ENCODE measurements at regions not wholly inside any gene's neighbourhood (a gene's known extent, or its start where the extent isn't known, plus 50 kb on each side); places are given as distances from the start of the nearest gene placed in this dataset.
"Not testable (repeated sequence)": the region's sequence is repeated elsewhere in the genome, so short reads cannot be mapped to it uniquely, and the experiment has no call there.

DNA sequence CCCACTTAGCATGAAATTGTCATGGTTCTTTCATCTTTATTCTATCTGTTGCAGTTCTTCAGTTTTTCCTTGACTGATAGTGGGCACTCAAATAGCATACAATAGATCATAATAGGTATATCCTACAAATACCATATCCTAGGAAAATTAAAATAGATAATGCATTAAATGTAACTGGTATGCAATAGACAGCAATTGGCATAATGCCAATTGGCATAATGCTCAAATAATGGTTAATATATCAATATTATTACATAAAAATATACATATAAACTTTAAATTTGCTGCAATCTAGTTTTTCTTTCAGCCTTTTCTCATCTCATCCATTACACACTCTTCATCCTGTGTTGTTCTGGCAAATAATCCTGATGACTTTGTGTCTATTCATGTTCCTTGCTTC lies 814.6 kb upstream of the TMPRSS15 start:
- DNase-seq, result no peak
- TF ChIP-seq CTCF (IDR thresholded peaks at IDR 0.05) (no peak), POLR2A (IDR thresholded peaks at IDR 0.05) (no peak)
- no peaks in the 10 kb centered on the region for H3K9me3 ChIP-seq
- H3K36me3 ChIP-seq (ENCODE audit: low read depth, missing control alignments), result no peaks in the 10 kb centered on the region
- H3K27me3 ChIP-seq, result no peaks in the 10 kb centered on the region
- no peaks in the 10 kb centered on the region for H3K4me1 ChIP-seq
- no peak overlapping the region for H3K4me3 ChIP-seq
- intact Hi-C loops (cut with DNase I; ENCODE audit: low total_unique reads), result no loop called here
- H3K27ac ChIP-seq, result no peak overlapping the region

DNA sequence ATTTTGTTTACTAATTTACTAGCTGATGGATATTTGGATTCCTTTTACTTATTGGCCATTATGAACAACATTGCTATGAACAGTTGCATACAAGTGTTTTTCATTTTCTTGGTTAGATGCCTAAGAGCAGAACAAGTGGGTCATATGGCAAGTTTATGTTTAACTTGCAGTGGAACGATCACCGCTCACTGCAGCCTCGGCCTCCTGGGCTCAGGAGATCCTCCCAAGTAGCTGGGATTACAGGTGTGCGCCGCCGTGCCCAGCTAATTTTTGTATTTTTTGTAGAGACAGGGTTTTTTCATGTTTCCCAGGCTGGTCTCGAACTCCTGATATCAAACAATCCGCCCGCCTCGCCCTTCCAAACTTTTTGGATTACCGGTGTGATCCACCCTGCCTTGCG lies 820.5 kb upstream of the TMPRSS15 start:
- H3K4me1 ChIP-seq, result no peaks in the 10 kb centered on the region
- no peaks in the 10 kb centered on the region for H3K27me3 ChIP-seq
- H3K9me3 ChIP-seq, result no peaks in the 10 kb centered on the region
- no peak overlapping the region for H3K27ac ChIP-seq
- no peak for DNase-seq
- TF ChIP-seq CTCF (IDR thresholded peaks at IDR 0.05), result no peak
- no peak for TF ChIP-seq POLR2A (IDR thresholded peaks at IDR 0.05)
- WGBS, 2 donors, result 89 to 90% methylated on average over 12 of the region's 12 CpGs
- intact Hi-C loops (cut with DNase I; ENCODE audit: low total_unique reads), result no loop called here
- no peaks in the 10 kb centered on the region for H3K36me3 ChIP-seq (ENCODE audit: low read depth, missing control alignments)
- H3K4me3 ChIP-seq, result no peak overlapping the region

DNA sequence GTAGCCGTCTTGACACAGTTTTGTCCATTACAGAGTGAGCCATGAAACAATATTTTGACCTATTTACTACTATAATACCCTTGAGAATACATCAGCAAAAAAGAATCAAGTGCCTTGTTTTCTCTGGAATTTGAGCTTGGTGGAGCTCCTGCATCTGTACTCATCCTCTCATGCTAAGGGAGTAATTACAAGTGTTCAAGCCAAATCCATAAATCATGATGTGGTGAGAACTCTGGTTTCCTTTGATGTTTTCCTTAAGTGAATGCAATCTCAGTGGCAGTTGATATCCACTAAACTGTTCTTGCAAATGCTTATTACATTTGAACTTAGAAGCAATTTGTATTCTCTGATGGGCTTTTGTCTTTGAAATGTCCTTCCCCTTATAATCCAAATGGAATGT lies 824.6 kb upstream of the TMPRSS15 start:
- no peak overlapping the region for H3K27ac ChIP-seq
- no peak for DNase-seq
- no peak overlapping the region for H3K4me3 ChIP-seq
- H3K36me3 ChIP-seq (ENCODE audit: low read depth, missing control alignments), result no peaks in the 10 kb centered on the region
- no peaks in the 10 kb centered on the region for H3K9me3 ChIP-seq
- no peaks in the 10 kb centered on the region for H3K4me1 ChIP-seq
- H3K27me3 ChIP-seq, result no peaks in the 10 kb centered on the region
- intact Hi-C loops (cut with DNase I; ENCODE audit: low total_unique reads), result no loop called here
- TF ChIP-seq POLR2A (IDR thresholded peaks at IDR 0.05) (no peak), CTCF (IDR thresholded peaks at IDR 0.05) (no peak)
- WGBS, 2 donors, result 38 to 39% methylated on average over 1 of the region's 1 CpG

- not testable (repeated sequence) for H3K36me3 ChIP-seq (ENCODE audit: low read depth, missing control alignments)
Observed at GRCh38 chr21:19233841-19234240, 830.3 kb upstream of the TMPRSS15 start.

DNA sequence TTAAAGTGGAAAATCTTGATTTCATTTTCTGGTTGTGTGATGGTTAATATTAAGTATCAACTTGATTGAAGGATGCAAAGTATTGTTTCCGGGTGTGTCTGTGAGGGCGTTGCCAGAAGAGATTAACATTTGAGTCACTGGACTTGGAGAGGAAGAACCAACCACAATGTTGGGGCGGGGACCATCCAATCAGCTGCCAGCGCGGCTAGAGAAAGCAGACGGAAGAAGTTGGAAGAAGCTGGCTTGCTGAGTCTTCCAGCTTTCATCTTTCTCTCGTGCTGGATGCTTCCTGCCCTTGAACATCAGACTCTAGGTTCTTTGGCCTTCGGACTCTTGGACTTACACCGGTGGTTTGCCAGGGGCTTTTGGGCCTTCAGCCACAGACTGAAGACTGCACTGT lies 832.6 kb upstream of the TMPRSS15 start:
- Histone ChIP-seq H3K4me3 (no peak overlapping the region), H3K27me3 (no peaks in the 10 kb centered on the region), H3K36me3 (ENCODE audit: low read depth, missing control alignments) (no peaks in the 10 kb centered on the region), H3K9me3 (no peaks in the 10 kb centered on the region), H3K4me1 (no peaks in the 10 kb centered on the region), H3K27ac (no peak overlapping the region)
- TF ChIP-seq POLR2A (IDR thresholded peaks at IDR 0.05) (no peak), CTCF (IDR thresholded peaks at IDR 0.05) (no peak)
- 54 to 66% methylated on average over 9 of the region's 9 CpGs for WGBS, 2 donors
- intact Hi-C loops (cut with DNase I; ENCODE audit: low total_unique reads), result no loop called here
- DNase-seq, result no peak

More at GRCh38 chr21:19233841-19234240, 830.3 kb upstream of the TMPRSS15 start:
- DNase-seq; H3K27ac ChIP-seq; H3K9me3 ChIP-seq; H3K4me1 ChIP-seq; H3K4me3 ChIP-seq; intact Hi-C loops (cut with DNase I; ENCODE audit: low total_unique reads); H3K27me3 ChIP-seq: not testable (repeated sequence)
- 74 to 90% methylated on average over 12 of the region's 12 CpGs for WGBS, 2 donors
